T-cell (primary cell): ENCODE measurements at regions not wholly inside any gene's neighbourhood (a gene's known extent, or its start where the extent isn't known, plus 50 kb on each side); places are given as distances from the start of the nearest gene placed in this dataset.

Experiments used
- ATAC-seq, 4 experiments: fragments of 200-7000 bp in 3 of 4; fragments of 150-1000 bp in 1 of 4; cut with Tn5 transposase; replicated peaks in 1 of 4; 1 replicate in 3 of 4; 2 replicates in 1 of 4; pipeline ENCODE4 v1.10.0; 2021; ENCODE audit warnings: moderate library complexity in 3 of 4, mild to moderate bottlenecking in 2 of 4, moderate number of reproducible peaks in 1 of 4
- CTCF ChIA-PET, 2 donors: fragments of 300-600 bp; sonication (Branson Sonifier 250); formaldehyde crosslinking; loops; one replicate each; lab custom pipeline; 2022; ENCODE audit warnings: antibody characterized with exemption in 2 of 2; lab: Charles Lee
- POLR2A ChIA-PET, 2 donors: fragments of 300-600 bp; sonication (Branson Sonifier 250); formaldehyde crosslinking; loops; one replicate each; lab custom pipeline; 2022; ENCODE audit warnings: antibody characterized with exemption in 2 of 2; lab: Charles Lee
- DNase-seq, 35 experiments: peaks; one replicate each; pipeline versions ENCODE4 v3.0.0 to v3.0.0-alpha.2; 2013 to 2023
- H3K27ac ChIP-seq: one replicate; pipeline ENCODE4 v1.5.1; 2013; ENCODE audit warnings: low read length
- H3K27me3 ChIP-seq, 2 experiments: replicated peaks in 1 of 2; 1 replicate in 1 of 2; 2 replicates in 1 of 2; pipeline versions ENCODE4 v1.6.1 to v1.7.0; 2013; ENCODE audit warnings: low read length in 1 of 2, mixed read lengths in 1 of 2; ENCODE audit not compliant: control insufficient read depth in 2 of 2, insufficient read depth in 2 of 2; ENCODE audit errors: extremely low read depth in 1 of 2
- H3K36me3 ChIP-seq, 2 donors: 1 replicate in 1 of 2; 2 replicates in 1 of 2; pipeline versions ENCODE4 v1.6.1 to v1.7.0; 2013; ENCODE audit warnings: low read length in 1 of 2; ENCODE audit not compliant: control insufficient read depth in 2 of 2, insufficient read depth in 1 of 2; ENCODE audit errors: extremely low read depth in 1 of 2
- H3K4me1 ChIP-seq, 2 experiments: 1 replicate in 1 of 2; 2 replicates in 1 of 2; pipeline versions ENCODE4 v1.6.1 to v1.7.0; 2013; ENCODE audit warnings: low read length in 2 of 2, mixed read lengths in 1 of 2; ENCODE audit not compliant: insufficient read depth in 2 of 2, control insufficient read depth in 1 of 2; ENCODE audit errors: extremely low read depth in 1 of 2
- H3K4me3 ChIP-seq, 2 donors: 1 replicate in 1 of 2; 2 replicates in 1 of 2; pipeline versions ENCODE4 v1.5.1 to v1.7.0; 2013; ENCODE audit warnings: mild to moderate bottlenecking in 2 of 2, low read length in 1 of 2, moderate library complexity in 1 of 2; ENCODE audit not compliant: control insufficient read depth in 1 of 2; ENCODE audit errors: extremely low read depth in 1 of 2
- H3K9me3 ChIP-seq: 2 replicates; pipeline ENCODE4 v1.7.0; 2013
- H3K27ac Mint-ChIP-seq, 2 donors: one replicate each; pipeline ENCODE4 v1.8.0; 2020 to 2021; ENCODE audit warnings: mild to moderate bottlenecking in 2 of 2, mixed read lengths in 2 of 2
- H3K27me3 Mint-ChIP-seq, 2 donors: one replicate each; pipeline ENCODE4 v1.8.0; 2021 to 2022; ENCODE audit warnings: mixed read lengths in 2 of 2
- H3K36me3 Mint-ChIP-seq: one replicate; pipeline ENCODE4 v1.8.0; 2021; ENCODE audit warnings: mixed read lengths
- H3K4me1 Mint-ChIP-seq, 3 donors: one replicate each; pipeline ENCODE4 v1.8.0; 2020 to 2022; ENCODE audit warnings: mixed read lengths in 3 of 3, mild to moderate bottlenecking in 1 of 3
- H3K4me3 Mint-ChIP-seq, 3 donors: one replicate each; pipeline ENCODE4 v1.8.0; 2020 to 2022; ENCODE audit warnings: mild to moderate bottlenecking in 3 of 3, mixed read lengths in 3 of 3, moderate library complexity in 3 of 3
- H3K9me3 Mint-ChIP-seq, 3 donors: one replicate each; pipeline ENCODE4 v1.8.0; 2020 to 2022; ENCODE audit warnings: mixed read lengths in 3 of 3
- WGBS: methylation state at CpG from one replicate; pipeline ENCODE4 v1.1.5; 2013; ENCODE audit warnings: missing lambda C conversion rate; ENCODE audit not compliant: insufficient coverage; 5-methylcytosine and 5-hydroxymethylcytosine counted together

GRCh38 chr9:80231318-80232236, 659.8 kb downstream of the TLE4 start:
- DNase-seq = no peak

GRCh38 chr9:80223897-80224296, 652.1 kb downstream of the TLE4 start:
- H3K27ac Mint-ChIP-seq = no peak overlapping the region
- no peak overlapping the region for H3K4me3 ChIP-seq
- ChIA-PET POLR2A (no interaction called here), CTCF (no interaction called here)
- DNase-seq = no peak
- no peaks in the 10 kb centered on the region for H3K4me1 ChIP-seq
- no peak overlapping the region for H3K4me3 Mint-ChIP-seq
- no peaks in the 10 kb centered on the region for H3K36me3 ChIP-seq
- WGBS = 90% methylated on average over 1 of the region's 1 CpG
- H3K4me1 Mint-ChIP-seq = no peaks in the 10 kb centered on the region
- no peak for ATAC-seq
- no peaks in the 10 kb centered on the region for H3K27me3 Mint-ChIP-seq
- no peaks in the 10 kb centered on the region for H3K9me3 ChIP-seq
- H3K9me3 Mint-ChIP-seq = peaks cover 0 to 7% (median 3%) of the 10 kb centered on the region in 3 donors
- H3K27ac ChIP-seq = no peak overlapping the region
- H3K36me3 Mint-ChIP-seq = no peaks in the 10 kb centered on the region
- H3K27me3 ChIP-seq = no peaks in the 10 kb centered on the region

More at GRCh38 chr9:80231318-80232236, 659.8 kb downstream of the TLE4 start:
- no peaks in the 10 kb centered on the region for H3K36me3 ChIP-seq
- H3K9me3 ChIP-seq = no peaks in the 10 kb centered on the region
- no peak overlapping the region for H3K27ac Mint-ChIP-seq
- 80% methylated on average over 2 of the region's 7 CpGs for WGBS
- no peak for ATAC-seq
- H3K4me1 Mint-ChIP-seq = no peaks in the 10 kb centered on the region
- H3K36me3 Mint-ChIP-seq = no peaks in the 10 kb centered on the region
- no peak overlapping the region for H3K4me3 ChIP-seq
- no peak overlapping the region for H3K27ac ChIP-seq
- H3K4me1 ChIP-seq = no peaks in the 10 kb centered on the region
- H3K27me3 ChIP-seq = peaks cover 0 to 5% of the 10 kb centered on the region in 2 experiments
- H3K27me3 Mint-ChIP-seq = no peaks in the 10 kb centered on the region
- peaks cover 0 to 14% (median 3%) of the 10 kb centered on the region in 3 donors for H3K9me3 Mint-ChIP-seq
- ChIA-PET POLR2A (no interaction called here), CTCF (no interaction called here)
- no peak overlapping the region for H3K4me3 Mint-ChIP-seq

- H3K9me3 Mint-ChIP-seq = peaks cover 0 to 7% (median 3%) of the 10 kb centered on the region in 3 donors
- H3K9me3 ChIP-seq = no peaks in the 10 kb centered on the region
- H3K4me3 ChIP-seq = no peak overlapping the region
- H3K27me3 Mint-ChIP-seq = no peaks in the 10 kb centered on the region
- H3K4me3 Mint-ChIP-seq = no peak overlapping the region
- no peak overlapping the region for H3K27ac Mint-ChIP-seq
- no peaks in the 10 kb centered on the region for H3K36me3 Mint-ChIP-seq
- H3K4me1 Mint-ChIP-seq = no peaks in the 10 kb centered on the region
- no peak overlapping the region for H3K27ac ChIP-seq
- DNase-seq (no peak), ATAC-seq (no peak)
- H3K4me1 ChIP-seq = no peaks in the 10 kb centered on the region
- no CpG with 5 or more reads among the region's 3 CpGs for WGBS
- H3K36me3 ChIP-seq = no peaks in the 10 kb centered on the region
- ChIA-PET POLR2A (no interaction called here), CTCF (no interaction called here)
- H3K27me3 ChIP-seq = no peaks in the 10 kb centered on the region
Measured at GRCh38 chr9:80222466-80223169, 650.9 kb downstream of the TLE4 start.

- no peaks in the 10 kb centered on the region for H3K9me3 ChIP-seq
- WGBS = 40% methylated on average over 3 of the region's 6 CpGs
- DNase-seq = no peak
- ChIA-PET POLR2A (no interaction called here), CTCF (no interaction called here)
- no peak overlapping the region for H3K27ac ChIP-seq
- Mint-ChIP-seq H3K36me3 (no peaks in the 10 kb centered on the region), H3K27me3 (no peaks in the 10 kb centered on the region), H3K27ac (no peak overlapping the region), H3K9me3 (peaks cover 0 to 4% (median 0%) of the 10 kb centered on the region in 3 donors), H3K4me1 (no peaks in the 10 kb centered on the region), H3K4me3 (no peak overlapping the region)
- no peaks in the 10 kb centered on the region for H3K36me3 ChIP-seq
- no peak overlapping the region for H3K4me3 ChIP-seq
- no peaks in the 10 kb centered on the region for H3K4me1 ChIP-seq
- no peak for ATAC-seq
- no peaks in the 10 kb centered on the region for H3K27me3 ChIP-seq
Measured at GRCh38 chr9:80218328-80218727, 646.6 kb downstream of the TLE4 start.

- H3K36me3 ChIP-seq = no peaks in the 10 kb centered on the region
- ChIA-PET CTCF (no interaction called here), POLR2A (no interaction called here)
- 88% methylated on average over 7 of the region's 8 CpGs for WGBS
- Mint-ChIP-seq H3K4me3 (no peak overlapping the region), H3K27me3 (no peaks in the 10 kb centered on the region), H3K9me3 (peaks cover 2 to 14% (median 4%) of the 10 kb centered on the region in 3 donors), H3K4me1 (no peaks in the 10 kb centered on the region), H3K36me3 (peaks cover 2% of the 10 kb centered on the region), H3K27ac (no peak overlapping the region)
- ATAC-seq = no peak
- H3K4me1 ChIP-seq = no peaks in the 10 kb centered on the region
- H3K4me3 ChIP-seq = no peak overlapping the region
- H3K27ac ChIP-seq = no peak overlapping the region
- no peak for DNase-seq
- H3K9me3 ChIP-seq = no peaks in the 10 kb centered on the region
- no peaks in the 10 kb centered on the region for H3K27me3 ChIP-seq
Measured at GRCh38 chr9:80213613-80214012, 641.8 kb downstream of the TLE4 start.

GRCh38 chr9:80208696-80209095, 636.9 kb downstream of the TLE4 start:
- ChIA-PET CTCF (no interaction called here), POLR2A (no interaction called here)
- no peak overlapping the region for H3K27ac Mint-ChIP-seq
- Histone ChIP-seq H3K36me3 (no peaks in the 10 kb centered on the region), H3K27ac (no peak overlapping the region), H3K4me1 (no peaks in the 10 kb centered on the region), H3K9me3 (no peaks in the 10 kb centered on the region), H3K4me3 (no peak overlapping the region), H3K27me3 (no peaks in the 10 kb centered on the region)
- no peak overlapping the region for H3K4me3 Mint-ChIP-seq
- H3K27me3 Mint-ChIP-seq = peaks cover 0 to 4% of the 10 kb centered on the region in 2 donors
- no peaks in the 10 kb centered on the region for H3K4me1 Mint-ChIP-seq
- DNase-seq (no peak), ATAC-seq (no peak)
- peaks cover 2% of the 10 kb centered on the region for H3K36me3 Mint-ChIP-seq
- peaks cover 4 to 14% (median 4%) of the 10 kb centered on the region in 3 donors for H3K9me3 Mint-ChIP-seq
